Kidney glomerular epithelial cell (primary cell): ENCODE measurements at regions not wholly inside any gene's neighbourhood (a gene's known extent, or its start where the extent isn't known, plus 50 kb on each side); places are given as distances from the start of the nearest gene placed in this dataset.
"Not testable (repeated sequence)": the region's sequence is repeated elsewhere in the genome, so short reads cannot be mapped to it uniquely, and the experiment has no call there.

Experiments used
- DNase-seq: peaks from one replicate; lab custom pipeline; 2025; lab: John Stamatoyannopoulos, UW

GRCh38 chr21:41585199-41585994, 77.4 kb upstream of the TMPRSS2 start:
- no peak for DNase-seq

- DNase-seq = no peak
These were observed 76.7 kb upstream of the TMPRSS2 start for GRCh38 chr21:41584603-41585176.

- peak; percentile 63 for DNase-seq
These were observed 75.4 kb upstream of the TMPRSS2 start for GRCh38 chr21:41583274-41583790.

GRCh38 chr21:41582866-41583265, 74.9 kb upstream of the TMPRSS2 start:
- DNase-seq = no peak

GRCh38 chr21:41582298-41582840, 74.4 kb upstream of the TMPRSS2 start:
- no peak for DNase-seq

GRCh38 chr21:41581592-41582228, 73.8 kb upstream of the TMPRSS2 start:
- no peak for DNase-seq

GRCh38 chr21:41580758-41581554, 73.0 kb upstream of the TMPRSS2 start:
- DNase-seq = no peak

- DNase-seq = no peak
These were observed 71.7 kb upstream of the TMPRSS2 start for GRCh38 chr21:41579692-41580091.

- no peak for DNase-seq
These were observed 70.8 kb upstream of the TMPRSS2 start for GRCh38 chr21:41578716-41579115.

- DNase-seq = no peak
These were observed 70.1 kb upstream of the TMPRSS2 start for GRCh38 chr21:41578083-41578482.

- DNase-seq = no peak
These were observed 68.2 kb upstream of the TMPRSS2 start for GRCh38 chr21:41576013-41576615.

GRCh38 chr21:41573902-41574690, 66.1 kb upstream of the TMPRSS2 start:
- no peak for DNase-seq

- no peak for DNase-seq
These were observed 64.1 kb upstream of the TMPRSS2 start for GRCh38 chr21:41571938-41572510.

GRCh38 chr21:41570791-41571355, 62.9 kb upstream of the TMPRSS2 start:
- no peak for DNase-seq

- no peak for DNase-seq
These were observed 60.8 kb upstream of the TMPRSS2 start for GRCh38 chr21:41568606-41569385.

GRCh38 chr21:41567901-41568510, 60.0 kb upstream of the TMPRSS2 start:
- no peak for DNase-seq

- not testable (repeated sequence) for DNase-seq
These were observed 59.3 kb upstream of the TMPRSS2 start for GRCh38 chr21:41567237-41567636.

GRCh38 chr21:41566500-41567014, 58.6 kb upstream of the TMPRSS2 start:
- DNase-seq = no peak
